ENCODE measurements at regions not wholly inside any gene's neighbourhood (a gene's known extent, or its start where the extent isn't known, plus 50 kb on each side); places are given as distances from the start of the nearest gene placed in this dataset.

- TF ChIP-seq AHDC1 (CRISPR knock-in tag; IDR thresholded peaks at IDR 0.05; ENCODE audit: borderline replicate concordance), result peak; percentile 59; the same call in 1 of the 2 replicates
- TF ChIP-seq NR3C1 (CRISPR knock-in tag; IDR thresholded peaks at IDR 0.05), result no peak
- TF ChIP-seq, protein P1, sequence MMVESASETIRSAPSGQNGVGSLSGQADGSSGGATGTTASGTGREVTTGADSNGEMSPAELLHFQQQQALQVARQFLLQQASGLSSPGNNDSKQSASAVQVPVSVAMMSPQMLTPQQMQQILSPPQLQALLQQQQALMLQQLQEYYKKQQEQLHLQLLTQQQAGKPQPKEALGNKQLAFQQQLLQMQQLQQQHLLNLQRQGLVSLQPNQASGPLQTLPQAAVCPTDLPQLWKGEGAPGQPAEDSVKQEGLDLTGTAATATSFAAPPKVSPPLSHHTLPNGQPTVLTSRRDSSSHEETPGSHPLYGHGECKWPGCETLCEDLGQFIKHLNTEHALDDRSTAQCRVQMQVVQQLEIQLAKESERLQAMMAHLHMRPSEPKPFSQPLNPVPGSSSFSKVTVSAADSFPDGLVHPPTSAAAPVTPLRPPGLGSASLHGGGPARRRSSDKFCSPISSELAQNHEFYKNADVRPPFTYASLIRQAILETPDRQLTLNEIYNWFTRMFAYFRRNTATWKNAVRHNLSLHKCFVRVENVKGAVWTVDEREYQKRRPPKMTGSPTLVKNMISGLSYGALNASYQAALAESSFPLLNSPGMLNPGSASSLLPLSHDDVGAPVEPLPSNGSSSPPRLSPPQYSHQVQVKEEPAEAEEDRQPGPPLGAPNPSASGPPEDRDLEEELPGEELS (CRISPR knock-in tag; IDR thresholded peaks at IDR 0.05), result no peak
- peak; percentile 10; the same call in 1 of the 2 replicates for TF ChIP-seq ZNF670 (CRISPR knock-in tag; IDR thresholded peaks at IDR 0.05; ENCODE audit: borderline replicate concordance)
- TF ChIP-seq SOX6 (IDR thresholded peaks at IDR 0.05), result no peak
- peak; percentile 16; the same call in 1 of the 2 replicates for TF ChIP-seq SOX6 (CRISPR knock-in tag; IDR thresholded peaks at IDR 0.05)
- TF ChIP-seq, protein P2, sequence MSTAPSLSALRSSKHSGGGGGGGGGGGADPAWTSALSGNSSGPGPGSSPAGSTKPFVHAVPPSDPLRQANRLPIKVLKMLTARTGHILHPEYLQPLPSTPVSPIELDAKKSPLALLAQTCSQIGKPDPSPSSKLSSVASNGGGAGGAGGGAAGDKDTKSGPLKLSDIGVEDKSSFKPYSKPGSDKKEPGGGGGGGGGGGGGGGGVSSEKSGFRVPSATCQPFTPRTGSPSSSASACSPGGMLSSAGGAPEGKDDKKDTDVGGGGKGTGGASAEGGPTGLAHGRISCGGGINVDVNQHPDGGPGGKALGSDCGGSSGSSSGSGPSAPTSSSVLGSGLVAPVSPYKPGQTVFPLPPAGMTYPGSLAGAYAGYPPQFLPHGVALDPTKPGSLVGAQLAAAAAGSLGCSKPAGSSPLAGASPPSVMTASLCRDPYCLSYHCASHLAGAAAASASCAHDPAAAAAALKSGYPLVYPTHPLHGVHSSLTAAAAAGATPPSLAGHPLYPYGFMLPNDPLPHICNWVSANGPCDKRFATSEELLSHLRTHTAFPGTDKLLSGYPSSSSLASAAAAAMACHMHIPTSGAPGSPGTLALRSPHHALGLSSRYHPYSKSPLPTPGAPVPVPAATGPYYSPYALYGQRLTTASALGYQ (CRISPR knock-in tag; IDR thresholded peaks at IDR 0.05), result 0 out of 2 replicates have a peak, but pooled peaks have one; percentile 20
- 0 out of 2 replicates have a peak, but pooled peaks have one; percentile 47 for TF ChIP-seq ZNF784 (CRISPR knock-in tag; IDR thresholded peaks at IDR 0.05; ENCODE audit: borderline replicate concordance)
- TF ChIP-seq ZNF24 (IDR thresholded peaks at IDR 0.05), result no peak
- peak; percentile 78 for TF ChIP-seq HNF1A (IDR thresholded peaks at IDR 0.05; ENCODE audit: low read depth)
- TF ChIP-seq HNF1A (CRISPR knock-in tag; IDR thresholded peaks at IDR 0.05; ENCODE audit: borderline replicate concordance), result no peak
- TF ChIP-seq KAT2B (IDR thresholded peaks at IDR 0.05; ENCODE audit: borderline replicate concordance, low read depth, low read length), result peak; percentile 56; the same call in 1 of the 2 replicates
- peak; percentile 85 for TF ChIP-seq ONECUT2 (CRISPR knock-in tag; IDR thresholded peaks at IDR 0.05)
These were observed 448.7 kb upstream of the FBXO33 start (continued) for GRCh38 chr14:39880965-39881364.

Measured in HepG2 (cell line).